ENCODE measurements at regions not wholly inside any gene's neighbourhood (a gene's known extent, or its start where the extent isn't known, plus 50 kb on each side); places are given as distances from the start of the nearest gene placed in this dataset.

DNA sequence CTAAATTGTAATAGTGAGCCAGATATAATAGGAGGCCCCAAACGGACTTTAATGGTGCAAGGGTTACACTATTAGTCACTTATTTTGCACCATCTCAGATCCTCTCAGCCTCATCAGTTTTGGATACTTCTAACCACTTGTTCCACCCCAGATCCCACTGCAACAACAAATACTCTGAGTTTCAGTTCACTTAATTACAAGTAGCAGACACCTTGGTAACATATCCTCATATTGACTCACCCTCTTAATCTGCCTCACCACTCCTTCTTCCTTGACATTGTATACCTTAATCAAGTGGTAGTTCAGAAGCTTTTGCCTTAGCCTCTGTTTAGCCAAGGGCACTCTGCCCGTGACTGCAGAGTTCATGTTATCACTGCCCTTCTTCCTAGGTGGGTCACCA is 256.1 kb upstream of the UBASH3B start:
- no peak for DNase-seq (ENCODE audit: low spot score)

- no peak for DNase-seq (ENCODE audit: low spot score)
Measured at GRCh38 chr11:122398851-122399250, 256.7 kb upstream of the UBASH3B start.

GRCh38 chr11:122398167-122398566 is 257.4 kb upstream of the UBASH3B start:
- DNase-seq (ENCODE audit: low spot score), result no peak

DNA sequence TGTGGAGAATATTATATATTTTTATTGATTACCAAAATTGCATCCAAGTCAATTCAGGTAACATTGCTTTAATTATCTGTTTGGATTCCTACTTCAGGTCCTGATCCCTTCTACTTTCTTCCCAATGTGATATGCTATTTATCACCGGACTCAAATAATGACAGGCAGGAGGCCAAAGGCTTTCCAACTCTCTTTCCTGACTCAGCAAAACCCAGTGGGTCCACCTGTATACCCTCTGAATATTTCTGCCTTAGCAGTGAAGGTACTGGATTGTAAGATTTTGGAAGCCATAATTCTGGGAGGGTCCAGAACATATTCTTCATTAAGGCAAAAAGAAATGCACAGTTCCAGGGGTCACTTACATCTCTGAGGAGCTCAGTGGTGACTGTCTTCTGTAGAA is 260.2 kb upstream of the UBASH3B start:
- DNase-seq (ENCODE audit: low spot score), result no peak

DNA sequence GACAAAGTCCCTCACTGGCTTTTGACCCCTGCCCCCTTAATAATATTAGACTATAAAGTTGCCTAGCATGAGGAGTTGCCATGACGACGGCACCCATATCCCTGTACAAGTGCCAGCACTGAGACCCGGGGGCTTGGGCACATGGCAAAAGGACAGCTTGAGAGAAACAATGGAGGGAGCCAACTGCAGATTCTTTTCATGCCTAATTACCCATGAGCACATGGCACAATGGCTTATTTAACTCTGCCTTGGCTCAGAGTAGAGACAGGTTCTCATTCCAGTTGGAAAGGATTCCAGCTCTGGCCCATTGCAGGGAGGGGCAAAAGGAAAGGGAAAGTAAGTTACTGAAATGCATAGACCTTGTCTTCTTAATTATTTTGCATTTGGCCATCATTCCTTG is 261.2 kb upstream of the UBASH3B start:
- DNase-seq (ENCODE audit: low spot score), result no peak

GRCh38 chr11:122393209-122393860 is 262.2 kb upstream of the UBASH3B start:
- DNase-seq (ENCODE audit: low spot score), result no peak

DNA sequence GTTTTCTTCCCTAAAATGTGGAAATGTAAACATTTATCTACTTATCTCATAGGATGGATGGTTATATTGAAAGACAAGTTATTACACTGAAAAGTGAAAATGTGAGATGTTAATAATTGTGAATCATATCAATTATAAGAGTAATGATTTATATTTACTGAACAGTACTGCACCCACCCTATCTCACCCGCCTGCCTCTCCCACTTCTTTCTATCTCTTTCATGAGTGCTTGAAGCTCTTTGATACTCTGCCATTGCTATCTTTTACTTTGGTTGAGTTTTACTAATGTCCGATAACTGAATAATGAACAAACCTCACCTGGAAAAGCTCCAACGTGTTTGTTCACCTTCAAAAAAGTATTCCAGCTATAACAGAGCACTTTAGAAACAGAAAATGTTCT is 263.0 kb upstream of the UBASH3B start:
- no peak for DNase-seq (ENCODE audit: low spot score)

DNA sequence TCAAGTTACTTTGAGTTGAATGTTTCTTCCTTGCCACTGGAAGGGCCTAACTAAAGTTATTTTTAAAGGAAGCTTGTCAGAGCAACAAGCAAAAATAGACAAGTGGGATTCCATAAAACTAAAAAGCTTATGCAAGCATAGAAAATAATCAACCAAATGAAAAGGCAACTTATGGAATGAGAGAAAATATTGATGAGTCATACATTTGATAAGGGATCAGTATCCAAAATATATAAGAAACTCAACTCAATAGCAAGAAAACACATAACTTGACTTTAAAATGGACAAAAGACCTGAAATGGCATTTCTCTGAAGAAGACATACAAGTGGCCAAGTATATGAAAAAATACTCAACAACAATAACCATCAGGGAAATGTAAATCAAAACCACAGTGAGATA is 264.5 kb upstream of the UBASH3B start:
- no peak for DNase-seq (ENCODE audit: low spot score)

DNA sequence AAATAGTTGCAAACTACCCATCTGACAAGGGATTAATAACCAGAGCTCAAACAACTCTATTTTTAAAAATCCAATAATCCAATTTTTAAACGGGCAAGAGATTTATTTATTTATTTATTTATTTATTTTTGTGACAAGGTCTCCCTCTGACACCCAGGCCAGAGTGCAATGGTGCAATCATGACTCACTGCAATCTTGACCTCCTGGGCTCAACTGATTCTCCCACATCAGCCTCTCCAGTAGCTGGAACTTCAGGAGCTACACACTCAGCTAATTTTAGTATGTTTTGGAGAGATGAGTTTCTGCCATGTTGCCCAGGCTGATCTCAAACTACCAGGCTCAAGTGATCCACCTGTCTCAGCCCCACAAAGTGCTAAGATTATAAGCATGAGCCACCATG is 267.2 kb upstream of the BLID start:
- DNase-seq (ENCODE audit: low spot score), result no peak

- peak; percentile 65 for DNase-seq (ENCODE audit: low spot score)
Measured at GRCh38 chr11:122375687-122376399, 259.8 kb upstream of the BLID start.

GRCh38 chr11:122368796-122369195 is 252.8 kb upstream of the BLID start:
- DNase-seq (ENCODE audit: low spot score), result no peak

- DNase-seq (ENCODE audit: low spot score), result peak; percentile 53
Measured at GRCh38 chr11:122367809-122368231, 251.8 kb upstream of the BLID start.

- no peak for DNase-seq (ENCODE audit: low spot score)
Measured at GRCh38 chr11:122365610-122366360, 249.8 kb upstream of the BLID start.

- DNase-seq (ENCODE audit: low spot score), result no peak
Measured at GRCh38 chr11:122363296-122363695, 247.3 kb upstream of the BLID start.

GRCh38 chr11:122362381-122362780 is 246.4 kb upstream of the BLID start:
- no peak for DNase-seq (ENCODE audit: low spot score)

DNA sequence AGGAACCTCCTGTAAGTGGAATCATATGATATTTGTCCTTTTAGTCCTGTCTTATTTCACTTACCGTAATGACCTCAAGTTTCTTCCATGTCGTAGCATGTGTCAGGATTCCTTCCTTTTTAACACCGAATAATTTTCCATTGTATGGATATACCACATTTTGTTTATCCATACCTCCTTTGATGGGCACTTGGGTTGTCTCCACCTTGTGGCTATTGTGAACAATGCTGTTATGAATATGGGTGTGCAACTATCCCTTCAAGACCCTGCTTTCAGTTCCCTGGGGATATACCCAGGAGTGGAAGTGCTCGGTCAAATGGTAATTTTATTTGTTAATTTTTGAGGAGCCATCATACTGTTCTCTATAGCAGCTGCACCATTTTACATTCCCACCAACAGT is 244.9 kb upstream of the BLID start:
- DNase-seq (ENCODE audit: low spot score), result no peak

- no peak for DNase-seq (ENCODE audit: low spot score)
Measured at GRCh38 chr11:122359081-122359571, 243.1 kb upstream of the BLID start.

- DNase-seq (ENCODE audit: low spot score), result no peak
Measured at GRCh38 chr11:122358292-122358691, 242.3 kb upstream of the BLID start.

DNA sequence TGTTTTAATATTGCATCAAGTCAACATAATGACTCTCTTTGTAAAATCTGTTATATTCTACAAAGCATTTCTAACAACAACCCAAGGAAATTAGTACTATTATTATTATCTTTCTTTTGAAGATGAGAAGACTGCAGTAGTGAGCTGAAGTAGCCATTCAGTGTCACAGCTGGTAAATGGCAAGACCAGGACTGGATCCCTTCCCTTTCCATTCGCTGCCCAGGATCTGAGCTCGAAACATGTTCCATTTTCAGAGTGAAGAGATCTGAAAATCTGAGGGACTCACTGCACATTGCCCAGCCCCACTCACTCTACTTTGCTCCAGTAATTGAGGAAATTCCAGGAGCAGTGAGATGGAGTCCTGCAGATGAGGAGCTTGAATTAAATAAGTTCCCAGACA is 240.0 kb upstream of the BLID start:
- no peak for DNase-seq (ENCODE audit: low spot score)

GRCh38 chr11:122354025-122354697 is 238.1 kb upstream of the BLID start:
- peak; percentile 19 for DNase-seq (ENCODE audit: low spot score)

DNA sequence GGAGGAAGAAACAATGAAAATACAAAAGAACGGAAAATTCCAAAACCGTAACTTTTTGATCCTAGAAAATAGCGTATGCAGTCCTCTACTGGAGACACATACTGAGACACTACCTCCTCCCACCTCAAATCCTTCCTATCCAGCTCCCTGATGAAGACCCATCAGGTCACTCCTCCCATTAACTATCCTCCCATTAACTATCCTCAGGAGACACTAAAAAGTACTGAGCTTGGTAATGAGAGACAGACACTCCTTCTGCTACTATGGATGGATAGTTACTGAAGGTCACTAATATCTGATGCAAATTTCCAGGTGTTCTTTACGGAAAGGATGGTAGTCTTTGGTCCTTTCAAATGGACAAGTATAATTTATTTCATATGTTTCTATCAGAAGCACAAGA is 237.5 kb upstream of the BLID start:
- DNase-seq (ENCODE audit: low spot score), result no peak

GRCh38 chr11:122348659-122349409 is 232.8 kb upstream of the BLID start:
- no peak for DNase-seq (ENCODE audit: low spot score)
